ENCODE measurements at regions not wholly inside any gene's neighbourhood (a gene's known extent, or its start where the extent isn't known, plus 50 kb on each side); places are given as distances from the start of the nearest gene placed in this dataset.

DNA sequence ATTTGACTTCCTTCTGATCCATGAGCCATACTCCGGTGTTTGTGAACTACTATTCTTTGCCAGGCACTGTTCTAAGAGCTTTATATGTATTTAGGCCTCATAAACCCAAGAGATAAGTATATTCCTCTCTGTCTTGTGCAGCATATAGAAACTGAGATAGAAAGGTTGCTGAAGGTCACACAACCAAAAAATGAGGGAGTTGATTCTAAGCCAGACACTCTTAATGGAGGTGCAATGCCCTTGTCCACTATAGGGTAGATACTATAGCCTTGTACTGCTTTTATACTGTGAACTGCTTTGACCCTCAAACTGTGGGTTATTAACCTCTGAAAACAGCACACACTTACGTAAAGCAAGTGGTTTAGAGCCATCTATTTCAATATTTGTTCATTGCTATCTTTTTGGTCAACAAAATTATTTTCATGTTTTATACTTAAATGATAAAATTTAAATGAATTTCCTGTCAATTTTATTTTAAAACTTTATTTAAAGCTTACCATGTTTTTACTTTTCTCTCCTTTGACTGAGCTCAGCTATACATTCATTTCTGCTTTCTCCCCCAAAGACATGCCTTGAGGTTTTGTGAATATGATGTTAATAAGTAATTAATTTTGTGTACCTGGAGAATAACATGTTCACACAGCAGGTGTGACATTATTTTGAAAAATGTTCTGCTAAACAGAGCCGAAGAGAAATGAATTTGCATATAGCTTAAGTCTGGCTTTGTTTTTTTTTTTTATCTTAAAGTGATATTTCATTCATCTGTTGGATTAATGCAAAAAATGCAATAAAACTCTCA lies 687.3 kb downstream of the DNAJB9 start:
- TF ChIP-seq, protein P1, sequence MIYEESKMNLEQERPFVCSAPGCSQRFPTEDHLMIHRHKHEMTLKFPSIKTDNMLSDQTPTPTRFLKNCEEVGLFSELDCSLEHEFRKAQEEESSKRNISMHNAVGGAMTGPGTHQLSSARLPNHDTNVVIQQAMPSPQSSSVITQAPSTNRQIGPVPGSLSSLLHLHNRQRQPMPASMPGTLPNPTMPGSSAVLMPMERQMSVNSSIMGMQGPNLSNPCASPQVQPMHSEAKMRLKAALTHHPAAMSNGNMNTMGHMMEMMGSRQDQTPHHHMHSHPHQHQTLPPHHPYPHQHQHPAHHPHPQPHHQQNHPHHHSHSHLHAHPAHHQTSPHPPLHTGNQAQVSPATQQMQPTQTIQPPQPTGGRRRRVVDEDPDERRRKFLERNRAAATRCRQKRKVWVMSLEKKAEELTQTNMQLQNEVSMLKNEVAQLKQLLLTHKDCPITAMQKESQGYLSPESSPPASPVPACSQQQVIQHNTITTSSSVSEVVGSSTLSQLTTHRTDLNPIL (CRISPR knock-in tag; IDR thresholded peaks at IDR 0.05; ENCODE audit: low read depth), result no peak
- TF ChIP-seq, protein P2, sequence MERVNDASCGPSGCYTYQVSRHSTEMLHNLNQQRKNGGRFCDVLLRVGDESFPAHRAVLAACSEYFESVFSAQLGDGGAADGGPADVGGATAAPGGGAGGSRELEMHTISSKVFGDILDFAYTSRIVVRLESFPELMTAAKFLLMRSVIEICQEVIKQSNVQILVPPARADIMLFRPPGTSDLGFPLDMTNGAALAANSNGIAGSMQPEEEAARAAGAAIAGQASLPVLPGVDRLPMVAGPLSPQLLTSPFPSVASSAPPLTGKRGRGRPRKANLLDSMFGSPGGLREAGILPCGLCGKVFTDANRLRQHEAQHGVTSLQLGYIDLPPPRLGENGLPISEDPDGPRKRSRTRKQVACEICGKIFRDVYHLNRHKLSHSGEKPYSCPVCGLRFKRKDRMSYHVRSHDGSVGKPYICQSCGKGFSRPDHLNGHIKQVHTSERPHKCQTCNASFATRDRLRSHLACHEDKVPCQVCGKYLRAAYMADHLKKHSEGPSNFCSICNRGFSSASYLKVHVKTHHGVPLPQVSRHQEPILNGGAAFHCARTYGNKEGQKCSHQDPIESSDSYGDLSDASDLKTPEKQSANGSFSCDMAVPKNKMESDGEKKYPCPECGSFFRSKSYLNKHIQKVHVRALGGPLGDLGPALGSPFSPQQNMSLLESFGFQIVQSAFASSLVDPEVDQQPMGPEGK (CRISPR knock-in tag; IDR thresholded peaks at IDR 0.05; ENCODE audit: borderline replicate concordance), result no peak
- TF ChIP-seq BACH2 (CRISPR knock-in tag; IDR thresholded peaks at IDR 0.05; ENCODE audit: borderline replicate concordance) (no peak), ESRRG (CRISPR knock-in tag; IDR thresholded peaks at IDR 0.05) (no peak), ISL1 (CRISPR knock-in tag; IDR thresholded peaks at IDR 0.05) (no peak), ARNTL (CRISPR knock-in tag; IDR thresholded peaks at IDR 0.05; ENCODE audit: borderline replicate concordance, low read depth) (no peak)

Measured in SK-N-SH treated with all-trans-retinoic acid at 6 μM for 48 hours (cell line).